DND-41 (cell line): ENCODE measurements at regions not wholly inside any gene's neighbourhood (a gene's known extent, or its start where the extent isn't known, plus 50 kb on each side); places are given as distances from the start of the nearest gene placed in this dataset.

Source experiments
- ATAC-seq: fragments of 200-7000 bp; cut with Tn5 transposase; 3 replicates; pipeline ENCODE4 v1.9.1; 2021; ENCODE audit warnings: low read depth; ENCODE audit not compliant: insufficient read depth
- DNase-seq: peaks from one replicate; pipeline ENCODE4 v3.0.0-alpha.2; 2020
- H2AFZ ChIP-seq: 2 replicates; pipeline ENCODE4 v1.6.0; 2012; ENCODE audit warnings: low read depth, low read length
- H3K27ac ChIP-seq: 2 replicates; pipeline ENCODE4 v1.5.1; 2012; ENCODE audit warnings: low read length, inconsistent platforms
- H3K27me3 ChIP-seq: fragments of 200-600 bp; sonication (generic); 2 replicates; pipeline ENCODE4 v1.6.0; 2012; ENCODE audit warnings: low read length, mild to moderate bottlenecking, inconsistent platforms; ENCODE audit not compliant: insufficient read depth, poor library complexity
- H3K36me3 ChIP-seq: 2 replicates; pipeline ENCODE4 v1.5.1; 2012; ENCODE audit warnings: low read length, inconsistent platforms; ENCODE audit not compliant: insufficient read depth
- H3K4me1 ChIP-seq: 2 replicates; pipeline ENCODE4 v1.5.1; 2012; ENCODE audit warnings: mild to moderate bottlenecking, low read length; ENCODE audit not compliant: insufficient read depth
- H3K4me2 ChIP-seq: 2 replicates; pipeline ENCODE4 v1.6.0; 2012; ENCODE audit warnings: mild to moderate bottlenecking, moderate library complexity, low read length, inconsistent platforms; ENCODE audit not compliant: insufficient read depth
- H3K4me3 ChIP-seq, 2 experiments: fragments of 200-600 bp in 1 of 2; shearing (Covaris generic) in 1 of 2; 2 replicates each; pipeline ENCODE4 v1.5.1; 2012 to 2016; ENCODE audit warnings: inconsistent platforms in 2 of 2, low read length in 2 of 2, mild to moderate bottlenecking in 2 of 2, low read depth in 1 of 2, moderate library complexity in 1 of 2
- H3K79me2 ChIP-seq: 2 replicates; pipeline ENCODE4 v1.6.0; 2012; ENCODE audit warnings: low read length, inconsistent platforms; ENCODE audit not compliant: insufficient read depth
- H3K9ac ChIP-seq: 2 replicates; pipeline ENCODE4 v1.6.0; 2012; ENCODE audit warnings: low read depth, mild to moderate bottlenecking, inconsistent platforms, low read length, moderate library complexity
- H3K9me3 ChIP-seq: 2 replicates; pipeline ENCODE4 v1.5.1; 2012; ENCODE audit warnings: low read length, moderate library complexity, mild to moderate bottlenecking, inconsistent platforms; ENCODE audit not compliant: insufficient read depth, severe bottlenecking
- H4K20me1 ChIP-seq: 2 replicates; pipeline ENCODE4 v1.6.0; 2012; ENCODE audit warnings: low read length; ENCODE audit not compliant: insufficient read depth
- EZH2 ChIP-seq: IDR thresholded peaks from 3 replicates; pipeline ENCODE4 v1.6.1; 2012; ENCODE audit warnings: borderline replicate concordance, low read depth, mild to moderate bottlenecking, moderate library complexity, low read length, inconsistent platforms; ENCODE audit not compliant: severe bottlenecking
- TF ChIP-seq, protein P1 (sequence below): IDR thresholded peaks from 2 replicates; pipeline ENCODE4 v1.5.1; 2012; ENCODE audit warnings: borderline replicate concordance, low read length, moderate library complexity, mild to moderate bottlenecking; ENCODE audit not compliant: poor library complexity, severe bottlenecking; ENCODE audit errors: extremely low read depth

DNA sequence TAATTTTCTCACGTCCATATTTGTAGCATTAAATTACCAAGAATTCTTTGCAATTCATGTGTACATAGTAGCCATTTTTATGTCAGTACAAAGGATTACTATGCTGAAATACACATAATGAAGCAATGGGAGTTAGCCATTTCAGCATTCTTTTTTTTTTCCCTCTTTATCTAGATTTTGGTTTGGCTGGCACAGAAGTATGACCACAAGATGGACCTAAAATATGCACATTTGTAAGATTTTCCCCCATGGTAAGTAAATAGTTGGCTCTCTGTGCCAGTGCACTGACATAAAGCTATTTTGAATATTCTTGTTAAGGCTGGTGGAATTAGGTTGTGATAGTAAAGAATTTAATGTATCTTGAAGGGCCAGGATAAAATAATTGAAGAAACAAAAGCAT is 486.1 kb upstream of the BTBD3 start:
- ATAC-seq: no peak
- H3K9me3 ChIP-seq: peaks cover 8% of the 10 kb centered on the region
- no peaks in the 10 kb centered on the region for H4K20me1 ChIP-seq
- no peak overlapping the region for H3K4me3 ChIP-seq
- no peaks in the 10 kb centered on the region for H3K36me3 ChIP-seq
- TF ChIP-seq EZH2: no peak
- H3K4me2 ChIP-seq: no peak overlapping the region
- no peak overlapping the region for H3K9ac ChIP-seq
- H3K27ac ChIP-seq: no peak overlapping the region
- no peak for DNase-seq
- no peak overlapping the region for H2AFZ ChIP-seq
- H3K27me3 ChIP-seq: no peaks in the 10 kb centered on the region
- H3K4me1 ChIP-seq: no peaks in the 10 kb centered on the region
- H3K79me2 ChIP-seq: no peaks in the 10 kb centered on the region

DNA sequence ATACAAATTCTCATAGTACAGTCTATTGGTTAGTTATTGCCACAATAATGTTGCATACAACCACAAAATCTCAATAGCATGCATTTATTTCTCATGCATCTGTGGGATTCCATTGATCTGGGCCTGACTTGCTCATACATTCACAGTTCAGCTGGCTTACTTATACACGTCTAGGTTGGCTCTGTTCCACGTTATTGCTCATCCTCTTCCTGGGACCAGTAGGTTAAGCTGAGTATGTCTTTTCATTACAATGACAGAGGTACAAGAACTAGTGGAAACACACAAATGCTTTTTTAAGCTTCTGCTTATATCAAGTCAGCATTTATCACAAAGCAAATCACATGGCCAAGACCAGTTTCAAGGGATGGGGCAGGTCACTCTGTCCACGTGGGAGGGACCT is 485.3 kb upstream of the BTBD3 start:
- Histone ChIP-seq H3K4me2 (no peak overlapping the region), H4K20me1 (no peaks in the 10 kb centered on the region), H3K9ac (no peak overlapping the region), H3K27me3 (no peaks in the 10 kb centered on the region), H2AFZ (no peak overlapping the region), H3K4me1 (no peaks in the 10 kb centered on the region), H3K36me3 (no peaks in the 10 kb centered on the region), H3K79me2 (no peaks in the 10 kb centered on the region), H3K27ac (no peak overlapping the region), H3K9me3 (peaks cover 10% of the 10 kb centered on the region), H3K4me3 (no peak overlapping the region)
- DNase-seq: no peak
- no peak for ATAC-seq
- TF ChIP-seq EZH2: no peak
- TF ChIP-seq, protein P1, sequence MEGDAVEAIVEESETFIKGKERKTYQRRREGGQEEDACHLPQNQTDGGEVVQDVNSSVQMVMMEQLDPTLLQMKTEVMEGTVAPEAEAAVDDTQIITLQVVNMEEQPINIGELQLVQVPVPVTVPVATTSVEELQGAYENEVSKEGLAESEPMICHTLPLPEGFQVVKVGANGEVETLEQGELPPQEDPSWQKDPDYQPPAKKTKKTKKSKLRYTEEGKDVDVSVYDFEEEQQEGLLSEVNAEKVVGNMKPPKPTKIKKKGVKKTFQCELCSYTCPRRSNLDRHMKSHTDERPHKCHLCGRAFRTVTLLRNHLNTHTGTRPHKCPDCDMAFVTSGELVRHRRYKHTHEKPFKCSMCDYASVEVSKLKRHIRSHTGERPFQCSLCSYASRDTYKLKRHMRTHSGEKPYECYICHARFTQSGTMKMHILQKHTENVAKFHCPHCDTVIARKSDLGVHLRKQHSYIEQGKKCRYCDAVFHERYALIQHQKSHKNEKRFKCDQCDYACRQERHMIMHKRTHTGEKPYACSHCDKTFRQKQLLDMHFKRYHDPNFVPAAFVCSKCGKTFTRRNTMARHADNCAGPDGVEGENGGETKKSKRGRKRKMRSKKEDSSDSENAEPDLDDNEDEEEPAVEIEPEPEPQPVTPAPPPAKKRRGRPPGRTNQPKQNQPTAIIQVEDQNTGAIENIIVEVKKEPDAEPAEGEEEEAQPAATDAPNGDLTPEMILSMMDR: no peak

DNA sequence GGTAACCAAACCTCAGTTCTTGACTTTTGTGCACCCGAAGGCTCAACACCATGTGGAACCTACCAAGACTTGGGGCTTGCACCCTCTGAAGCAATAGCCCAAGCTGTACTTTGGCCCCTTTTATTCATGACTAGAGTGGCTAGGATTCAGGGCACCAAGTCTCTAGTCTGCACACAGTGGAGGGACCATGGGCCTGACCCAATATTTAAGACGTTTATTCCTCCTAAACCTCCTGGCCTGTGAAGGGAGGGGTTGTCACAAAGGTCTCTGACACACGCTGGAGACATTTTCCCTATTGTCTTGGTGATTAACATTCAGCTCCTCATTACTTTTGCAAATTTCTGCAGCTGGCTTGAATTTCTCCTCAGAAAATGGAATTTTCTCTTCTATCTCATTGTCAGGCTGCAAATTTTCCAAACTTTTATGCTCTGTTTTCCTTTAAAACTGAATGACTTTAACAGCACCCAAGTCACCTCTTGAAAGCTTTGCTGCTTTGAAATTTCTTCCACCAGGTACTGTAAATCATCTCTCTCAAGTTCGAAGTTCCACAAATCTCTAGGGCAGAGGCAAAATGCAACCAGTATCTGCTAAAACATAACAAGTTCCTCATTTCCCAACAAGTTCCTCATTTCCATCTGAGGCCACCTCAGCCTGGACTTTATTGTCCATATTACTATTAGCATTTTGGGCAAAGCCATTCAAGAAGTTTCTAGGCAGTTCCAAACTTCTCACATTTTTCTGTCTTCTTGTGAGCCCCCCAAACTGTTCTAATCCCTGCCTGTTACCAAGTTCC is 481.4 kb upstream of the BTBD3 start:
- Histone ChIP-seq H3K36me3 (no peaks in the 10 kb centered on the region), H3K27ac (no peak overlapping the region), H3K9ac (no peak overlapping the region), H3K9me3 (peaks cover 10% of the 10 kb centered on the region), H2AFZ (no peak overlapping the region), H3K27me3 (no peaks in the 10 kb centered on the region), H3K4me2 (no peak overlapping the region), H3K4me1 (no peaks in the 10 kb centered on the region), H3K79me2 (no peaks in the 10 kb centered on the region), H4K20me1 (no peaks in the 10 kb centered on the region), H3K4me3 (no peak overlapping the region)
- ATAC-seq (no peak), DNase-seq (no peak)
- TF ChIP-seq EZH2: no peak
- TF ChIP-seq, protein P1: no peak

DNA sequence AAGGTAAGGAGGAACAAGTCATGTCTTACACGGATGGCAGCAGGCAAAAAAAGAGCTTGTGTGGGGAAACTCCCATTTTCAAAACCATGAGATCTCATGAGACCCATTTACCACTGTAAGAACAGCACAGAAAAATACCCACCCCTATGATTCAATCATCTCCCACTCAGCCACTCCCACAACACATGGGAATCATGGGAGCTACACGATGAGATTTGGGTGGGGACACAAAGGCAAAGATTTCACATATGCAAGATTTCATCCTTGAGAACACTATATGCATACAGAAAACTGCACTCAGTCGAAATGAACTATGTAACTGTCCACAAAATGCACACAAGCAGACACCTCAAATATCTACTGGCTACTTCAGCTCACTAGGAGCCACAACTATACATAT is 480.6 kb upstream of the BTBD3 start:
- no peak overlapping the region for H3K27ac ChIP-seq
- no peaks in the 10 kb centered on the region for H4K20me1 ChIP-seq
- no peaks in the 10 kb centered on the region for H3K4me1 ChIP-seq
- H3K79me2 ChIP-seq: no peaks in the 10 kb centered on the region
- no peaks in the 10 kb centered on the region for H3K27me3 ChIP-seq
- H3K9me3 ChIP-seq: peaks cover 10% of the 10 kb centered on the region
- ATAC-seq: no peak
- H2AFZ ChIP-seq: no peak overlapping the region
- H3K4me3 ChIP-seq: no peak overlapping the region
- TF ChIP-seq EZH2: no peak
- TF ChIP-seq, protein P1: no peak
- DNase-seq: no peak
- no peak overlapping the region for H3K4me2 ChIP-seq
- H3K36me3 ChIP-seq: no peaks in the 10 kb centered on the region
- H3K9ac ChIP-seq: no peak overlapping the region
